GM12878 (cell line): ENCODE measurements at regions not wholly inside any gene's neighbourhood (a gene's known extent, or its start where the extent isn't known, plus 50 kb on each side); places are given as distances from the start of the nearest gene placed in this dataset.

Source experiments
- ATAC-seq: fragments of 200-7000 bp; cut with Tn5 transposase; 3 replicates; pipeline ENCODE4 v1.9.1; 2020; ENCODE audit warnings: mild to moderate bottlenecking, moderate library complexity
- BruUV-seq: library from RNA; stranded (reverse); fragments of 400-500 nt; replicated peaks from 2 replicates; lab custom pipeline; 2021; lab: Mats Ljungman, UMichigan
- CTCF ChIA-PET: fragments of 300-600 bp; sonication (Branson Sonifier 250); formaldehyde crosslinking; extraction: SDS; loops from one replicate; lab custom pipeline; 2021; ENCODE audit warnings: inconsistent platforms; lab: Yijun Ruan, JAX
- POLR2A ChIA-PET: fragments of 350-600 bp; formaldehyde crosslinking; extraction: SDS; loops from one replicate; lab custom pipeline; 2021; ENCODE audit warnings: inconsistent platforms; lab: Charles Lee
- RAD21 ChIA-PET: fragments of 300-600 bp; sonication (Branson Sonifier 250); formaldehyde crosslinking; loops from one replicate; lab custom pipeline; 2023; ENCODE audit warnings: antibody characterized with exemption; ENCODE audit not compliant: unreplicated experiment; lab: Charles Lee
- SMC1A ChIA-PET: fragments of 300-600 bp; sonication (Branson Sonifier 250); formaldehyde crosslinking; loops from one replicate; lab custom pipeline; 2023; ENCODE audit not compliant: unreplicated experiment, uncharacterized antibody; lab: Charles Lee
- DNase-seq: peaks from one replicate; pipeline ENCODE4 v3.0.0-alpha.2; 2011; ENCODE audit warnings: low read depth, low spot score
- FAIRE-seq: peaks from 3 replicates; lab custom pipeline; 2011; peaks lifted over from hg19 to GRCh38; lab: Jason Lieb, UNC
- H2AFZ ChIP-seq: 2 replicates; pipeline ENCODE4 v1.6.0; 2011; ENCODE audit warnings: low read depth, low read length, control low read depth; ENCODE audit not compliant: control insufficient read depth
- H3K27ac ChIP-seq: 2 replicates; pipeline ENCODE4 v1.5.1; 2011; ENCODE audit warnings: control low read depth; ENCODE audit not compliant: control insufficient read depth, insufficient read depth
- H3K27me3 ChIP-seq, 2 experiments: replicated peaks in 1 of 2; 2 replicates each; pipeline versions ENCODE4 v1.6.0 to v1.6.1; 2011; ENCODE audit warnings: low read length in 1 of 2; ENCODE audit not compliant: control insufficient read depth in 2 of 2, insufficient read depth in 2 of 2
- H3K36me3 ChIP-seq, 2 experiments: 2 replicates each; pipeline ENCODE4 v1.5.1; 2011; ENCODE audit warnings: low read length in 1 of 2; ENCODE audit not compliant: control insufficient read depth in 2 of 2, insufficient read depth in 2 of 2
- H3K4me1 ChIP-seq: 2 replicates; pipeline ENCODE4 v1.6.1; 2011; ENCODE audit warnings: mild to moderate bottlenecking, low read length, moderate library complexity, mixed read lengths; ENCODE audit not compliant: control insufficient read depth, insufficient read depth
- H3K4me2 ChIP-seq: 2 replicates; pipeline ENCODE4 v1.6.0; 2011; ENCODE audit warnings: control low read depth; ENCODE audit not compliant: control insufficient read depth, insufficient read depth
- H3K4me3 ChIP-seq: fragments of 200-600 bp; sonication (generic); 2 replicates; pipeline ENCODE4 v1.5.1; 2016
- H3K79me2 ChIP-seq: 2 replicates; pipeline ENCODE4 v1.6.0; 2011; ENCODE audit warnings: low read length; ENCODE audit not compliant: control insufficient read depth, insufficient read depth
- H3K9ac ChIP-seq: 2 replicates; pipeline ENCODE4 v1.8.0; 2011; ENCODE audit warnings: low read length, control low read depth, mixed read lengths; ENCODE audit not compliant: control insufficient read depth, insufficient read depth
- H3K9me3 ChIP-seq: replicated peaks from 3 replicates; pipeline ENCODE4 v1.5.1; 2011; ENCODE audit warnings: mild to moderate bottlenecking, low read length; ENCODE audit not compliant: control insufficient read depth, insufficient read depth
- H4K20me1 ChIP-seq: 2 replicates; pipeline ENCODE4 v1.6.0; 2011; ENCODE audit not compliant: control insufficient read depth, insufficient read depth
- IRF3 ChIP-seq: fragments of 450-650 bp; IDR thresholded peaks from 2 replicates; pipeline ENCODE4 v1.6.1; 2014; ENCODE audit warnings: mild to moderate bottlenecking
- KLF5 ChIP-seq: fragments of 450-650 bp; IDR thresholded peaks from 2 replicates; pipeline ENCODE4 v1.6.1; 2014; ENCODE audit warnings: mild to moderate bottlenecking; ENCODE audit not compliant: partially characterized antibody
- LARP7 ChIP-seq: fragments of 450-650 bp; IDR thresholded peaks from 2 replicates; pipeline ENCODE4 v1.6.1; 2017; ENCODE audit warnings: mild to moderate bottlenecking
- RB1 ChIP-seq: fragments of 450-650 bp; formaldehyde crosslinking; IDR thresholded peaks from 2 replicates; pipeline ENCODE4 v1.6.1; 2017; ENCODE audit warnings: mild to moderate bottlenecking, borderline replicate concordance
- WGBS: methylation state at CpG from one replicate; pipeline ENCODE4 v1.1.6; 2016; ENCODE audit warnings: low lambda C conversion rate; ENCODE audit not compliant: insufficient replicate concordance, insufficient coverage; ENCODE audit errors: missing lambda C conversion rate; 5-methylcytosine and 5-hydroxymethylcytosine counted together
- in situ Hi-C: fragments of 300-500 bp; cut with MboI; formaldehyde crosslinking; loops from 9 replicates; pipeline ENCODE4 v1.14.3; 2018; ENCODE audit warnings: mixed read lengths
- intact Hi-C: fragments of 100-400 bp; cut with micrococcal nuclease; formaldehyde crosslinking; loops from one replicate; pipeline ENCODE4 v1.14.2; 2022; ENCODE audit not compliant: unreplicated experiment

GRCh38 chr17:72284806-72285205 lies 164.0 kb downstream of the SOX9 start:
- Histone ChIP-seq H4K20me1 (no peaks in the 10 kb centered on the region), H3K4me3 (no peak overlapping the region), H3K79me2 (no peaks in the 10 kb centered on the region), H3K27ac (no peak overlapping the region), H3K9ac (no peak overlapping the region), H2AFZ (no peak overlapping the region), H3K27me3 (no peaks in the 10 kb centered on the region), H3K36me3 (no peaks in the 10 kb centered on the region), H3K9me3 (no peaks in the 10 kb centered on the region), H3K4me1 (no peaks in the 10 kb centered on the region), H3K4me2 (no peak overlapping the region)
- POLR2A ChIA-PET = no interaction called here
- FAIRE-seq (no peak), DNase-seq (no peak), ATAC-seq (no peak)
- CTCF ChIA-PET = no interaction called here
- in situ Hi-C loops (no loop called here), intact Hi-C loops (no loop called here)
- no peak for TF ChIP-seq IRF3
- SMC1A ChIA-PET = interaction anchor here (1.2 kb wide), 3 partner anchors 11 to 255 kb away, joined by 3 to 5 read pairs (median 3); no protein-coding TSS in a partner anchor
- BruUV-seq = no TSS peak
- 24% methylated on average over 4 of the region's 4 CpGs for WGBS
- RAD21 ChIA-PET = interaction anchor here (1.0 kb wide), 1 partner anchor 120 kb away, joined by 3 read pairs; no protein-coding TSS in a partner anchor

GRCh38 chr17:72287586-72287985 lies 166.8 kb downstream of the SOX9 start:
- ChIA-PET POLR2A (no interaction called here), CTCF (no interaction called here), SMC1A (interaction anchor here (0.9 to 1.3 kb wide), 2 partner anchors 8 to 252 kb away, joined by 3 to 4 read pairs; no protein-coding TSS in a partner anchor), RAD21 (interaction anchor here (0.9 kb wide), 1 partner anchor 32 kb away, joined by 3 read pairs; no protein-coding TSS in a partner anchor)
- no peak for ATAC-seq
- DNase-seq = no peak
- in situ Hi-C loops = no loop called here
- no peaks in the 10 kb centered on the region for H3K79me2 ChIP-seq
- H3K4me3 ChIP-seq = no peak overlapping the region
- H4K20me1 ChIP-seq = no peaks in the 10 kb centered on the region
- no TSS peak for BruUV-seq
- no peaks in the 10 kb centered on the region; the same call in 2 of the 3 replicates for H3K9me3 ChIP-seq
- intact Hi-C loops = no loop called here
- no peak overlapping the region for H3K9ac ChIP-seq
- TF ChIP-seq LARP7 (no peak), RB1 (no peak), KLF5 (no peak)
- FAIRE-seq = no peak
- no peaks in the 10 kb centered on the region for H3K4me1 ChIP-seq
- H3K27ac ChIP-seq = no peak overlapping the region
- 55% methylated on average over 4 of the region's 4 CpGs for WGBS
- H3K27me3 ChIP-seq = no peaks in the 10 kb centered on the region
- H3K36me3 ChIP-seq = no peaks in the 10 kb centered on the region
- no peak overlapping the region for H3K4me2 ChIP-seq
- H2AFZ ChIP-seq = no peak overlapping the region
